Psoas muscle (tissue), 7 donors: ENCODE measurements at regions not wholly inside any gene's neighbourhood (a gene's known extent, or its start where the extent isn't known, plus 50 kb on each side); places are given as distances from the start of the nearest gene placed in this dataset.

Source experiments
- ATAC-seq, 4 donors: fragments of 200-7000 bp; cut with Tn5 transposase; one replicate each; pipeline ENCODE4 v1.9.1; 2020; ENCODE audit warnings: moderate library complexity in 3 of 4, mild to moderate bottlenecking in 2 of 4
- DNase-seq, 2 donors: peaks; one replicate each; pipeline ENCODE4 v3.0.0-alpha.2; 2020
- H3K27ac ChIP-seq: fragments of 200-600 bp; one replicate; pipeline ENCODE4 v1.8.0; 2022
- H3K27me3 ChIP-seq, 3 donors: fragments of 200-600 bp in 1 of 3; one replicate each; pipeline versions ENCODE4 v1.6.1 to v1.8.0; 2013 to 2022; ENCODE audit warnings: low read length in 2 of 3, mild to moderate bottlenecking in 2 of 3, moderate library complexity in 1 of 3; ENCODE audit not compliant: insufficient read depth in 3 of 3
- H3K36me3 ChIP-seq, 2 donors: fragments of 200-600 bp in 1 of 2; one replicate each; pipeline versions ENCODE4 v1.6.1 to v1.8.0; 2013 to 2022; ENCODE audit warnings: low read depth in 1 of 2, mild to moderate bottlenecking in 1 of 2, moderate library complexity in 1 of 2; ENCODE audit not compliant: insufficient read depth in 1 of 2
- H3K4me1 ChIP-seq: fragments of 200-600 bp; one replicate; pipeline ENCODE4 v1.8.0; 2022
- H3K4me3 ChIP-seq: fragments of 200-600 bp; one replicate; pipeline ENCODE4 v1.8.0; 2022; ENCODE audit warnings: mild to moderate bottlenecking
- H3K9me3 ChIP-seq: fragments of 200-600 bp; one replicate; pipeline ENCODE4 v1.8.0; 2022
- CTCF ChIP-seq: fragments of 200-600 bp; IDR thresholded peaks from one replicate; pipeline ENCODE4 v1.8.0; 2022; ENCODE audit warnings: antibody characterized with exemption
- WGBS, 3 donors: extraction: QIAGEN DNeasy Blood & Tissue Kit; methylation state at CpG; one replicate each; pipeline versions ENCODE4 v1.1.6 to v1.1.7; 2013; 5-methylcytosine and 5-hydroxymethylcytosine counted together
- intact Hi-C, 2 donors: fragments of 100-400 bp; cut with DNase I; formaldehyde crosslinking; loops; one replicate each; pipeline versions ENCODE4 v1.11.0 to v1.14.2; 2022
- donor health status: healthy with polysubstance abuse.
- donor health status: DM: no; HTN: no; CAD: no; lungs with moderate emphysema.
- donor health status: Bipolar disorder and iron deficiency.
- donor health status: healthy.
- donor health status: DM: yes; HTN: yes; CAD: no.
- donor health status: DM: no; HTN: no; CAD: no.
- donor health status: DM: yes; HTN: yes; CAD: no.

- Histone ChIP-seq H3K9me3 (no peaks in the 10 kb centered on the region), H3K36me3 (peaks cover 5 to 73% of the 10 kb centered on the region in 2 donors), H3K27me3 (no peaks in the 10 kb centered on the region), H3K27ac (no peak overlapping the region), H3K4me3 (no peak overlapping the region), H3K4me1 (peaks cover 4% of the 10 kb centered on the region)
- intact Hi-C loops: no loop called here
- no peak for TF ChIP-seq CTCF
- WGBS, 3 donors: 80 to 85% (median 84%) methylated on average over 4 of the region's 4 CpGs
- DNase-seq (no peak), ATAC-seq (no peak)
These were observed 276.6 kb upstream of the TPM1 start for GRCh38 chr15:62765916-62766315.

- WGBS, 3 donors: 61 to 82% (median 70%) methylated on average over 4 of the region's 4 CpGs
- ATAC-seq (no peak), DNase-seq (no peak)
- no peaks in the 10 kb centered on the region for H3K27me3 ChIP-seq
- TF ChIP-seq CTCF: no peak
- peaks cover 11% of the 10 kb centered on the region for H3K4me1 ChIP-seq
- peaks cover 3 to 71% of the 10 kb centered on the region in 2 donors for H3K36me3 ChIP-seq
- H3K9me3 ChIP-seq: no peaks in the 10 kb centered on the region
- intact Hi-C loops: no loop called here
- no peak overlapping the region for H3K27ac ChIP-seq
- no peak overlapping the region for H3K4me3 ChIP-seq
These were observed 275.9 kb upstream of the TPM1 start for GRCh38 chr15:62766599-62766998.

- H3K9me3 ChIP-seq: no peaks in the 10 kb centered on the region
- 94 to 98% (median 95%) methylated on average over 3 of the region's 3 CpGs for WGBS, 3 donors
- no peak for ATAC-seq
These were observed 272.9 kb upstream of the TPM1 start for GRCh38 chr15:62769604-62770003.

GRCh38 chr15:62770111-62770660, 272.4 kb upstream of the TPM1 start:
- intact Hi-C loops: no loop called here
- Histone ChIP-seq H3K36me3 (peaks cover 3 to 60% of the 10 kb centered on the region in 2 donors), H3K4me1 (peaks cover 13% of the 10 kb centered on the region), H3K4me3 (no peak overlapping the region), H3K9me3 (no peaks in the 10 kb centered on the region), H3K27me3 (no peaks in the 10 kb centered on the region), H3K27ac (peak overlapping the region; percentile 83)
- no peak for TF ChIP-seq CTCF
- WGBS, 3 donors: 94 to 98% (median 96%) methylated on average over 11 of the region's 11 CpGs
- DNase-seq: no peak
- ATAC-seq: peak; percentile 21 to 40 (median 35)

More at GRCh38 chr15:62769604-62770003, 272.9 kb upstream of the TPM1 start:
- H3K36me3 ChIP-seq: peaks cover 3 to 62% of the 10 kb centered on the region in 2 donors
- TF ChIP-seq CTCF: no peak
- H3K27me3 ChIP-seq: no peaks in the 10 kb centered on the region
- intact Hi-C loops: no loop called here
- H3K27ac ChIP-seq: peak overlapping the region; percentile 83
- H3K4me3 ChIP-seq: no peak overlapping the region
- peaks cover 13% of the 10 kb centered on the region for H3K4me1 ChIP-seq
- no peak for DNase-seq

GRCh38 chr15:62770752-62771151, 271.8 kb upstream of the TPM1 start:
- TF ChIP-seq CTCF: no peak
- Histone ChIP-seq H3K9me3 (no peaks in the 10 kb centered on the region), H3K27ac (peak overlapping the region; percentile 83), H3K27me3 (no peaks in the 10 kb centered on the region), H3K4me3 (no peak overlapping the region), H3K36me3 (peaks cover 3 to 60% of the 10 kb centered on the region in 2 donors), H3K4me1 (peaks cover 13% of the 10 kb centered on the region)
- intact Hi-C loops: no loop called here
- ATAC-seq (peak; percentile 94 to 97 (median 96)), DNase-seq (peak; percentile 65 to 90)
- 24 to 46% (median 32%) methylated on average over 7 of the region's 7 CpGs for WGBS, 3 donors
